Karpas-422 (cell line): ENCODE measurements at regions not wholly inside any gene's neighbourhood (a gene's known extent, or its start where the extent isn't known, plus 50 kb on each side); places are given as distances from the start of the nearest gene placed in this dataset.

ENCODE experiments used
- DNase-seq: peaks from one replicate; pipeline ENCODE4 v3.0.0-alpha.2; 2015
- H2AFZ ChIP-seq: fragments of 200-600 bp; sonication (generic); 2 replicates; pipeline ENCODE4 v1.6.1; 2014; ENCODE audit warnings: antibody characterized with exemption, low read length, mixed read lengths
- H3K27ac ChIP-seq: fragments of 200-600 bp; sonication (generic); 2 replicates; pipeline ENCODE4 v1.5.1; 2014; ENCODE audit warnings: mild to moderate bottlenecking, low read length, moderate library complexity
- H3K27me3 ChIP-seq: fragments of 200-600 bp; sonication (generic); 2 replicates; pipeline ENCODE4 v1.6.1; 2014; ENCODE audit warnings: low read length, mixed read lengths
- H3K36me3 ChIP-seq: fragments of 200-600 bp; sonication (generic); 2 replicates; pipeline ENCODE4 v1.6.1; 2014; ENCODE audit warnings: low read length, mixed read lengths; ENCODE audit not compliant: insufficient read depth
- H3K4me1 ChIP-seq: fragments of 200-600 bp; sonication (generic); 2 replicates; pipeline ENCODE4 v1.6.1; 2014; ENCODE audit warnings: mild to moderate bottlenecking, low read length, mixed read lengths
- H3K4me2 ChIP-seq: fragments of 200-600 bp; sonication (generic); 2 replicates; pipeline ENCODE4 v1.6.1; 2014; ENCODE audit warnings: low read length, low read depth, mild to moderate bottlenecking; ENCODE audit not compliant: poor library complexity, severe bottlenecking
- H3K4me3 ChIP-seq: fragments of 200-600 bp; sonication (generic); 2 replicates; pipeline ENCODE4 v1.5.1; 2014; ENCODE audit warnings: mild to moderate bottlenecking, antibody characterized with exemption, low read length, mixed read lengths
- H3K79me2 ChIP-seq: fragments of 200-600 bp; sonication (generic); 2 replicates; pipeline ENCODE4 v1.6.1; 2014; ENCODE audit warnings: mild to moderate bottlenecking, low read length, mixed read lengths
- H3K9ac ChIP-seq: fragments of 200-600 bp; sonication (generic); 2 replicates; pipeline ENCODE4 v1.6.0; 2014; ENCODE audit warnings: low read length
- H3K9me2 ChIP-seq: fragments of 200-600 bp; sonication (generic), shearing (Covaris generic); replicated peaks from 2 replicates; pipeline ENCODE4 v1.6.0; 2014; ENCODE audit warnings: mild to moderate bottlenecking, low read length, moderate library complexity; ENCODE audit not compliant: insufficient read depth
- H3K9me3 ChIP-seq: fragments of 300-700, 200-600 bp; sonication (generic); 2 replicates; pipeline ENCODE4 v1.6.1; 2014; ENCODE audit warnings: low read length, mixed read lengths
- H4K20me1 ChIP-seq: fragments of 200-600 bp; sonication (generic); 2 replicates; pipeline ENCODE4 v1.6.1; 2014; ENCODE audit warnings: mild to moderate bottlenecking, antibody characterized with exemption, low read length, low read depth; ENCODE audit not compliant: insufficient read depth

DNA sequence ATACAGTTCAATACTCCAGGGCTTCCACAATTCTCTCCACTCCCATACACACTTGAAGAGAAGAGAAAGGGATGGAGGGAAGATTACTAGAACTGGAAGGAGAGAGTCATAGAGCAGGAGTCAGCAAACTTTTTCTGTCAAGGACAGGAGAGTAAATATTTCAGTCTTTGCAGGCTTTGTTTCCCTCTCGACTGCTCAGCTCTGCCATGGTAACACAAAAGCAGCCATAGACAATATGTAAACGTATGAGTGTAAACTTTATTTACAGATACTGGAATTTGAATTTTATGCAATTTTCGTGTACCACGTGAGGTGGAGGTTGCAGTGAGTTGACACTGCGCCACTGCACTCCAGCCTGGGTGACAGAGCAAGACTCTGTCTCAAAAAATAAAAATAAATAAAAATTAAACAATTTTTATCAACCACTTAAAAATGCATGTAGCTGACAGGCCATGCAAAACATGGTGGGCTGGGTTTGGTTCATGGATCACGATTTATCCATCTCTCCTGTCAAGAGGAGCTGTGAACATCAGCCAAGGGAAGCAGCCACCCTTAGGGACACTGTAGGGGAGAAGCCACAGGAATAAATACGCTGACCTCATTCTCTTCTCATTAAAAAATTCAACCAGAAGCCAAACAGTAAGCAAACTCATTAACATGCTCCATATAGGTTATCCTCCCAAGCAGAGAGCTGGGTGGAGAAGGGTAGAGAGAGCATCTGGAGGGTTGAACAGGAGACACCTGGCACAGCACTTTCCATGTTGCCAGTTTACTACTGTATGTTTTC, 266.4 kb upstream of the FN1 start:
- Histone ChIP-seq H4K20me1 (no peaks in the 10 kb centered on the region), H2AFZ (no peak overlapping the region), H3K36me3 (no peaks in the 10 kb centered on the region), H3K4me1 (no peaks in the 10 kb centered on the region; the same call in 1 of the 2 replicates), H3K4me2 (no peak overlapping the region), H3K9ac (no peak overlapping the region), H3K79me2 (no peaks in the 10 kb centered on the region), H3K4me3 (no peak overlapping the region), H3K27ac (no peak overlapping the region), H3K27me3 (no peaks in the 10 kb centered on the region), H3K9me3 (no peaks in the 10 kb centered on the region), H3K9me2 (no peaks in the 10 kb centered on the region)
- no peak for DNase-seq

DNA sequence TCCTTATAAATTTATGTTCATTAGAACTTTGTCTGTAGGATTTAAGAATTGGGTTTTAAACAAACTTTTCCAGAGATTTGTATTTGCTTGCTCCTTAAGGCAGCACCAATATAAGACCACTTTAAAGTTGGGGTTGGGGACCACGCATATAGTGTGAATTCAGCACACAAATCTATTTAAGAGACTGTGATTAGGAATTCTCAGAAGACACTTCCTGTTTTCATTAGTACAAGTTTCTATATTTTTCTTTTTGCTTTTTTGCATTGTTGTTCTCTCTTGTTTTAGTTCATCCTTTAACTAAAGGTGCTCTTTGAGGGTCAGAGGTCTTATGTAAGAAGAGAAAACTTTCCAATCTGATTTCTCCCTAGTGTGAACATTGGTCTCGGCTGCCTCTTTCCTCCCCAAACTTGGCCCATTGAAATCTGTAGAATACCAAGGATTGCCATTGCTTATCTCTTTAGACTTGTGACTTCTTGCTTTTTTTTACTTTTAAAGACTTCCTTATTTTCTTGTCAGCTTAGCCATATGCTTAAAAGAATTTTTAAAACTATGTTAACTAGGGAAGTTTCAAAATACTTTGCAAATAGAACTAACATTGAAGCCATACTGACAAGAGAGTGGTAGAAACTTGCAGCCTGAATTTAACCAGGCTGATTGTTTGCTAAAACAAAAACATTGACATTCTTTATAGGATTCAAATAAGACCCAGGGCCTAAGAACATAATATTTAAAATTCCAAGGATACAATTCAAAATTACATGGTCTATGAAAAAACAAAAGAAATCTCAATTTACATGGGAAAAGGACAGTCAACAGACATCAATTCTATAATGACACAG, 264.1 kb upstream of the FN1 start:
- Histone ChIP-seq H3K4me2 (no peak overlapping the region), H3K4me3 (no peak overlapping the region), H2AFZ (no peak overlapping the region), H3K36me3 (no peaks in the 10 kb centered on the region), H3K9ac (no peak overlapping the region), H3K27me3 (no peaks in the 10 kb centered on the region), H3K9me3 (no peaks in the 10 kb centered on the region), H3K4me1 (no peaks in the 10 kb centered on the region; the same call in 1 of the 2 replicates), H3K79me2 (no peaks in the 10 kb centered on the region), H3K9me2 (no peaks in the 10 kb centered on the region), H3K27ac (no peak overlapping the region), H4K20me1 (no peaks in the 10 kb centered on the region)
- no peak for DNase-seq

DNA sequence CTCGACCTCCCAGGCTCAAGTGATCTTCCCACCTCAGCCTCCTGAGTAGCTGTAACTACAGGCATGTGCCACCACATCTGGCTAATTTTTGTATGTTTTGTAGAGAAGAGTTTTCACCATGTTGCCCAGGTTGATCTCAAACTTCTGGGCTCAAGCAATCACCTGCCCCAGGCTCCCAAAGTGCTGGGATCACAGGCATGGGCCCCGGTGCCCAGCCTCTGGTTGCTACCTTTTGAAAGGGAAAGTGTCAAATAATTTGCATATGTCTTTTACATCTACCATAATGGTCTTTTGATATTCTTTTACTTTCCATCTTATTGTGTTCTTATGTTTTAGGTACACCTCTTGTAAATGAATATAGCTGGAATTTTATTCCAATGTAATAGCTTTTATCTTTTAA, 263.1 kb upstream of the FN1 start:
- no peak overlapping the region for H2AFZ ChIP-seq
- no peak overlapping the region for H3K9ac ChIP-seq
- H3K79me2 ChIP-seq = no peaks in the 10 kb centered on the region
- H3K27ac ChIP-seq = no peak overlapping the region
- no peak overlapping the region for H3K4me3 ChIP-seq
- H3K27me3 ChIP-seq = no peaks in the 10 kb centered on the region
- H3K9me3 ChIP-seq = no peaks in the 10 kb centered on the region
- no peaks in the 10 kb centered on the region for H3K9me2 ChIP-seq
- H3K4me2 ChIP-seq = no peak overlapping the region
- H4K20me1 ChIP-seq = no peaks in the 10 kb centered on the region
- no peaks in the 10 kb centered on the region for H3K36me3 ChIP-seq
- no peak for DNase-seq
- H3K4me1 ChIP-seq = no peaks in the 10 kb centered on the region; the same call in 1 of the 2 replicates

DNA sequence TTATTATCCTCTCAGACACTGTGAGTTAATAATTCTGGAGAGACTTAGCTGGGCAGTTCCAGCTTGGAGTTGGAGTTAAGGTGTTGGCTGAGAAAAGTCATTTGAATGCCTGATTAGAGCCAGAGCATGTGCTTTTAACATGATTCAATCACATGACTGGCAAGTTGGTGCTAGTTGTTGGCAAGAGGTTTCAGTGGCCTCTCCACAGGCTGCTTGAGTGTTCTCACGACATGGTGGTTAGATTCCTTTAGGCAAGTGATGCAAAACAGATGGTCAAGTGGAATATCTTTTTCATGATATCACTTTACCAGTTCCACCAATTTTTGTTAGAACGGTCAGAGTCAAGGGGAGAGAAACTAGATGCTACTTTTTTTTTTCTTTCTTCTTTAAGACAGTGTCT, 262.7 kb upstream of the FN1 start:
- Histone ChIP-seq H2AFZ (no peak overlapping the region), H3K9ac (no peak overlapping the region), H3K4me3 (no peak overlapping the region), H3K9me3 (no peaks in the 10 kb centered on the region), H3K27ac (no peak overlapping the region), H3K36me3 (no peaks in the 10 kb centered on the region), H3K4me2 (no peak overlapping the region), H3K27me3 (no peaks in the 10 kb centered on the region), H3K9me2 (no peaks in the 10 kb centered on the region), H3K79me2 (no peaks in the 10 kb centered on the region), H4K20me1 (no peaks in the 10 kb centered on the region), H3K4me1 (no peaks in the 10 kb centered on the region; the same call in 1 of the 2 replicates)
- no peak for DNase-seq

DNA sequence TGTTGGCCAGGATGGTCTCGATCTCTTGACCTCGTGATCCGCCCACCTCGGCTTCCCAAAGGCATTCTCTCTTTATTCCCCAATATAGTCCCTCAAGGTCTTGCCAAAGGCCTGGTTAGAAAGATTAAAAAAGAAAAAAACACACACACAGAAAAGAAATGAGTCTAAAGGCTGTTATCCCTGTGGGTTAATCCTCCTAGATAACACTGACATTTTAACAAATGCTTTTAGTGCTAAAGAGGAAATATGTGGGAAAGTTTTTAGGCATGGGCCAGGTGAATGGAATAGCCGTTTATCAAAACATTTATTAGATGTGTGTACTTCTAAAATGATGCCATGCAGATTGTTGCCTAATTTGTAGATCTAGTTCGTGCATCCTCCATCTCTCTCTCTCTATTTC, 261.6 kb upstream of the FN1 start:
- Histone ChIP-seq H3K4me3 (no peak overlapping the region), H3K9me2 (no peaks in the 10 kb centered on the region), H3K27me3 (no peaks in the 10 kb centered on the region), H2AFZ (no peak overlapping the region), H3K4me1 (no peaks in the 10 kb centered on the region; the same call in 1 of the 2 replicates), H3K27ac (no peak overlapping the region), H4K20me1 (no peaks in the 10 kb centered on the region), H3K9me3 (no peaks in the 10 kb centered on the region), H3K79me2 (no peaks in the 10 kb centered on the region), H3K4me2 (no peak overlapping the region), H3K9ac (no peak overlapping the region), H3K36me3 (no peaks in the 10 kb centered on the region)
- no peak for DNase-seq

DNA sequence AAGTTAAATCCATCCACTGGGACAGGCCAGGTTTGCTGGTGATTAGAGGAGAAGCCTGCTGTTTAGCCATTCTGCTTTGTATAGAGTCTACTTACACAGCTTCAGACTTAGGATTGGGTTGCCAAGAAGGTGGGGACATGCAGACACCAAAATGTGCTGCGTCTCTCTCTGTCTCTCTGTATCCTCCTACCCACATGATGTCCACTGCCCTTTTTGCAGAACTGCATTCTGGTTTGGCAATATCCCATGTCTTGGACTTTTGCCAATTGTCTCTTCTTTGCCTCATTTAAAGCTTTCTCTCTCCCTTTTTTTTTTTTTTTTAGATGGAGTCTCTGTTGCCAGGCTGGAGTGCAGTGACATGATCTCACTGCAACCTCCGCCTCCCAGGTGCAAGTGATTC, 261.1 kb upstream of the FN1 start:
- no peaks in the 10 kb centered on the region for H4K20me1 ChIP-seq
- no peaks in the 10 kb centered on the region for H3K79me2 ChIP-seq
- no peak overlapping the region for H3K4me2 ChIP-seq
- no peaks in the 10 kb centered on the region for H3K36me3 ChIP-seq
- no peaks in the 10 kb centered on the region for H3K9me3 ChIP-seq
- no peaks in the 10 kb centered on the region; the same call in 1 of the 2 replicates for H3K4me1 ChIP-seq
- no peak overlapping the region for H3K4me3 ChIP-seq
- no peak for DNase-seq
- H3K27me3 ChIP-seq = no peaks in the 10 kb centered on the region
- no peak overlapping the region for H3K9ac ChIP-seq
- H3K27ac ChIP-seq = no peak overlapping the region
- H3K9me2 ChIP-seq = no peaks in the 10 kb centered on the region
- H2AFZ ChIP-seq = no peak overlapping the region

DNA sequence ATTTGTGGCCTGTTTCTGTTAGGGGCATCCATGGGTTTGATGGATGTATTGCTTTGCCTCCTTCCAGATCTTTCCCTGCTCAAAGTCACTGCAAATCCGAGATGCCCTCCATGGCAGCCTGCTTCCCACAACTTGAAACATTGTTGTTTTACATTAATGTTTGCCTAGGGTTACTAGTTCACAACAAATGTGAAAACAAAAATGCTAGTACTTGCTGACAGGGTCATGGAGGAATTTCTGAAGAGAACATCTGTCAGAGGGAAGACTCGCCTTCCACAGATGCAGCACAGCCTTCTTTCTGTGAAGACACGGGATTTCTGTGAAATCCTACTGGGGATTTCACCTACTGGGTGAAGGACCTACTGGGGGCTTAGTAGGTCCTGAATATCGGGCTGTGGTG, 260.0 kb upstream of the FN1 start:
- Histone ChIP-seq H3K79me2 (no peaks in the 10 kb centered on the region), H3K4me1 (no peaks in the 10 kb centered on the region; the same call in 1 of the 2 replicates), H4K20me1 (no peaks in the 10 kb centered on the region), H3K27ac (no peak overlapping the region), H3K9me3 (no peaks in the 10 kb centered on the region), H3K27me3 (no peaks in the 10 kb centered on the region), H3K9ac (no peak overlapping the region), H3K4me2 (no peak overlapping the region), H2AFZ (no peak overlapping the region), H3K9me2 (no peaks in the 10 kb centered on the region), H3K36me3 (no peaks in the 10 kb centered on the region), H3K4me3 (no peak overlapping the region)
- no peak for DNase-seq

DNA sequence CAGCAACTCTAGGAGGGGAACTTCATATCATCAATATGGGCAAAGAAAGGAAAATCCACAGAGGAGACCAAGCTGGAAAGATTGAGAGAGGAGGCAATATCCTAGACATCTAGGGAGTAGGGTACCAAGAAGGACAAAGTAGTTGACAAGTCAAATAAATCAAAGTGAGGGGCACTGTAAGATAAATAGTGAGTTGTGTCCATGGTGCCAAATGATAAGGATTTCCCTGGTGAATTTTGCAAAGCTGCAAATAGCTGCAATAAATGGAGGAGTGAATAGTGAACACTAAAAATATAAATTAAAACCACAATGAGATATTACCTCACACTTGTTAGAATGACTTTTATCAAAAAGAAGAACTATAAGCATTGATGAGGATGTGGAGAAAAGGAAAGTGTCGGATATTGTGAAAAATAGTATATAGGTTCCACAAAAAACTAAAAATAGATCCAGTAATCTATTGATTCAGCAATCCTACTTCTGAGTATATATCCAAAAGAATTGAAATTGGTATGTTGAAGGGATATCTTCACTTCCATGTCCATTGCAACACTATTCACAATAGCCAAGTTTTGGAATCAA, 258.2 kb upstream of the FN1 start:
- no peak overlapping the region for H3K9ac ChIP-seq
- H4K20me1 ChIP-seq = no peaks in the 10 kb centered on the region
- H3K4me2 ChIP-seq = no peak overlapping the region
- no peak for DNase-seq
- no peaks in the 10 kb centered on the region for H3K36me3 ChIP-seq
- no peaks in the 10 kb centered on the region; the same call in 1 of the 2 replicates for H3K4me1 ChIP-seq
- H3K27ac ChIP-seq = no peak overlapping the region
- no peaks in the 10 kb centered on the region for H3K27me3 ChIP-seq
- no peaks in the 10 kb centered on the region for H3K9me2 ChIP-seq
- H3K4me3 ChIP-seq = no peak overlapping the region
- H3K9me3 ChIP-seq = no peaks in the 10 kb centered on the region
- H3K79me2 ChIP-seq = no peaks in the 10 kb centered on the region
- H2AFZ ChIP-seq = no peak overlapping the region
